ENCODE measurements at regions not wholly inside any gene's neighbourhood (a gene's known extent, or its start where the extent isn't known, plus 50 kb on each side); places are given as distances from the start of the nearest gene placed in this dataset.

GRCh38 chr11:113627946-113628345 is 78.2 kb downstream of the TMPRSS5 start:
- no peak overlapping the region for H3K4me2 ChIP-seq (replicated peaks; ENCODE audit: extremely low read depth, low read length, poor library complexity, severe bottlenecking)
- peaks cover 2 to 7% (median 6%) of the 10 kb centered on the region in 3 donors for H3K27me3 Mint-ChIP-seq (ENCODE audit: low read depth in 3 of 3)
- no peaks in the 10 kb centered on the region for H3K79me2 ChIP-seq (ENCODE audit: insufficient read depth, low read length)
- H3K27ac ChIP-seq (ENCODE audit: low read depth in 1 of 2, low read length in 2 of 2), result no peak overlapping the region
- H3K27me3 ChIP-seq (ENCODE audit: control insufficient read depth in 2 of 2, insufficient read depth in 2 of 2, low read length in 2 of 2), result no peaks in the 10 kb centered on the region
- no peak overlapping the region for H3K9ac ChIP-seq (ENCODE audit: insufficient read depth, low read length, poor library complexity, severe bottlenecking)
- no peak overlapping the region for H2AFZ ChIP-seq (ENCODE audit: insufficient read depth, low read depth, low read length, poor library complexity, severe bottlenecking)
- no peak overlapping the region for H3K4me3 ChIP-seq (replicated peaks in 1 of 3; ENCODE audit: low read depth in 2 of 3, low read length in 3 of 3)
- peaks cover 5 to 9% of the 10 kb centered on the region in 2 donors for H3K9me3 ChIP-seq (replicated peaks in 1 of 2; ENCODE audit: control insufficient read depth in 1 of 2, insufficient read depth in 1 of 2, low read length in 2 of 2)
- no peaks in the 10 kb centered on the region for H3K4me1 ChIP-seq (ENCODE audit: control insufficient read depth in 1 of 2, insufficient read depth in 2 of 2, low read length in 2 of 2)
- peaks cover 0 to 17% (median 5%) of the 10 kb centered on the region in 7 donors for H3K9me3 Mint-ChIP-seq
- no peaks in the 10 kb centered on the region for H3K4me1 Mint-ChIP-seq
- no peak overlapping the region for H3K27ac Mint-ChIP-seq
- H3K36me3 ChIP-seq (replicated peaks in 1 of 2; ENCODE audit: control insufficient read depth in 1 of 2, insufficient read depth in 2 of 2, low read length in 2 of 2), result no peaks in the 10 kb centered on the region
- H3K36me3 Mint-ChIP-seq, result no peaks in the 10 kb centered on the region
- H3K4me3 Mint-ChIP-seq, result no peak overlapping the region
- no peak for TF ChIP-seq CTCF (IDR thresholded peaks at IDR 0.05)
- intact Hi-C loops (cut with micrococcal nuclease), result no loop called here
- no peaks in the 10 kb centered on the region for H4K20me1 ChIP-seq (ENCODE audit: insufficient read depth, low read length)
- WGBS (ENCODE audit: insufficient coverage), result no CpG with 5 or more reads among the region's 3 CpGs
- no peak for DNase-seq

- Mint-ChIP-seq H3K27ac (peak overlapping the region in 1 of 7 donors; percentile 57), H3K4me1 (no peaks in the 10 kb centered on the region)
- 95% methylated on average over 2 of the region's 2 CpGs for WGBS (ENCODE audit: insufficient coverage)
These were observed 78.8 kb downstream of the TMPRSS5 start for GRCh38 chr11:113627297-113627696.

More at GRCh38 chr11:113627297-113627696, 78.8 kb downstream of the TMPRSS5 start:
- Histone ChIP-seq H3K4me3 (replicated peaks in 1 of 3; ENCODE audit: low read depth in 2 of 3, low read length in 3 of 3) (no peak overlapping the region), H3K36me3 (replicated peaks in 1 of 2; ENCODE audit: control insufficient read depth in 1 of 2, insufficient read depth in 2 of 2, low read length in 2 of 2) (no peaks in the 10 kb centered on the region), H3K79me2 (ENCODE audit: insufficient read depth, low read length) (no peaks in the 10 kb centered on the region), H3K27ac (ENCODE audit: low read depth in 1 of 2, low read length in 2 of 2) (no peak overlapping the region), H3K4me2 (replicated peaks; ENCODE audit: extremely low read depth, low read length, poor library complexity, severe bottlenecking) (no peak overlapping the region), H3K27me3 (ENCODE audit: control insufficient read depth in 2 of 2, insufficient read depth in 2 of 2, low read length in 2 of 2) (no peaks in the 10 kb centered on the region), H3K9me3 (replicated peaks in 1 of 2; ENCODE audit: control insufficient read depth in 1 of 2, insufficient read depth in 1 of 2, low read length in 2 of 2) (peaks cover 5 to 9% of the 10 kb centered on the region in 2 donors), H3K4me1 (ENCODE audit: control insufficient read depth in 1 of 2, insufficient read depth in 2 of 2, low read length in 2 of 2) (no peaks in the 10 kb centered on the region), H4K20me1 (ENCODE audit: insufficient read depth, low read length) (no peaks in the 10 kb centered on the region), H3K9ac (ENCODE audit: insufficient read depth, low read length, poor library complexity, severe bottlenecking) (no peak overlapping the region), H2AFZ (ENCODE audit: insufficient read depth, low read depth, low read length, poor library complexity, severe bottlenecking) (no peak overlapping the region)
- Mint-ChIP-seq H3K4me3 (no peak overlapping the region), H3K36me3 (no peaks in the 10 kb centered on the region), H3K27me3 (ENCODE audit: low read depth in 3 of 3) (peaks cover 2 to 7% (median 3%) of the 10 kb centered on the region in 3 donors), H3K9me3 (peaks cover 0 to 17% (median 5%) of the 10 kb centered on the region in 7 donors)
- DNase-seq, result no peak
- intact Hi-C loops (cut with micrococcal nuclease), result no loop called here
- TF ChIP-seq CTCF (IDR thresholded peaks at IDR 0.05), result no peak
